ENCODE measurements at regions not wholly inside any gene's neighbourhood (a gene's known extent, or its start where the extent isn't known, plus 50 kb on each side); places are given as distances from the start of the nearest gene placed in this dataset.

GRCh38 chr15:38672814-38673670, 108.4 kb upstream of the RASGRP1 start:
- peak overlapping the region in 1 of 3 donors; percentile 52 for H3K27ac ChIP-seq (ENCODE audit: low read depth in 1 of 3, low read length in 2 of 3)
- 69 to 77% (median 76%) methylated on average over 14 of the region's 14 CpGs for WGBS, 3 donors
- FAIRE-seq: no peak
- H3K4me1 ChIP-seq (ENCODE audit: control insufficient read depth in 3 of 3, insufficient read depth in 2 of 3, low read depth in 1 of 3, low read length in 2 of 3): no peaks in the 10 kb centered on the region
- no peak for DNase-seq
- H3K4me3 ChIP-seq (ENCODE audit: low read depth in 1 of 3, low read length in 3 of 3): no peak overlapping the region
- no peaks in the 10 kb centered on the region for H3K9me3 ChIP-seq (ENCODE audit: control insufficient read depth in 2 of 2, insufficient read depth in 1 of 2, low read depth in 1 of 2, low read length in 1 of 2)
- H3K27me3 ChIP-seq (ENCODE audit: control insufficient read depth in 3 of 3, insufficient read depth in 3 of 3, low read length in 3 of 3): peaks cover 0 to 6% (median 0%) of the 10 kb centered on the region in 3 donors
- H3K36me3 ChIP-seq (ENCODE audit: control insufficient read depth in 3 of 3, insufficient read depth in 2 of 3, low read depth in 1 of 3, low read length in 3 of 3): no peaks in the 10 kb centered on the region

DNA sequence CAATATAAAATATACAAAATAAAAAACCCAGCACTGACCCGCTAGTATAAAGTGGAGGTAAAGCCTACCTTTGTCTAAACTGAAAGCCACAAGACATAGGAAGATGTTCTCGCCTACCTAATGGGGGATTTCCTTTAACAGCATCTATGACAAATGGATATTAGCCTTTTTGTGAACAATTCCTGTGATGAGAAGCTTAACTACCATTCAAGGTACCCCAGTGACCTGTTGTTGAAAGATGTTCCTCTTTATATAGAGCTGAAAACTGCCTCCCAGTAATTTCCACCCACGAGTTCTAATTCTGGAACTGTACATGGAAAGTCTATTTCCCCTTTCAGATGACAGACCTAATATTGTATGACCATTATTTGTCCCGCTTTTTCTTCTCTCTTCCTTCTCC, 109.8 kb upstream of the RASGRP1 start:
- 80 to 91% (median 86%) methylated on average over 4 of the region's 4 CpGs for WGBS, 3 donors
- DNase-seq (no peak), FAIRE-seq (no peak)
- H3K4me3 ChIP-seq (ENCODE audit: low read depth in 1 of 3, low read length in 3 of 3): no peak overlapping the region
- no peaks in the 10 kb centered on the region for H3K4me1 ChIP-seq (ENCODE audit: control insufficient read depth in 3 of 3, insufficient read depth in 2 of 3, low read depth in 1 of 3, low read length in 2 of 3)
- H3K27me3 ChIP-seq (ENCODE audit: control insufficient read depth in 3 of 3, insufficient read depth in 3 of 3, low read length in 3 of 3): peaks cover 0 to 6% (median 0%) of the 10 kb centered on the region in 3 donors
- H3K9me3 ChIP-seq (ENCODE audit: control insufficient read depth in 2 of 2, insufficient read depth in 1 of 2, low read depth in 1 of 2, low read length in 1 of 2): no peaks in the 10 kb centered on the region
- no peaks in the 10 kb centered on the region for H3K36me3 ChIP-seq (ENCODE audit: control insufficient read depth in 3 of 3, insufficient read depth in 2 of 3, low read depth in 1 of 3, low read length in 3 of 3)
- H3K27ac ChIP-seq (ENCODE audit: low read depth in 1 of 3, low read length in 2 of 3): no peak overlapping the region

DNA sequence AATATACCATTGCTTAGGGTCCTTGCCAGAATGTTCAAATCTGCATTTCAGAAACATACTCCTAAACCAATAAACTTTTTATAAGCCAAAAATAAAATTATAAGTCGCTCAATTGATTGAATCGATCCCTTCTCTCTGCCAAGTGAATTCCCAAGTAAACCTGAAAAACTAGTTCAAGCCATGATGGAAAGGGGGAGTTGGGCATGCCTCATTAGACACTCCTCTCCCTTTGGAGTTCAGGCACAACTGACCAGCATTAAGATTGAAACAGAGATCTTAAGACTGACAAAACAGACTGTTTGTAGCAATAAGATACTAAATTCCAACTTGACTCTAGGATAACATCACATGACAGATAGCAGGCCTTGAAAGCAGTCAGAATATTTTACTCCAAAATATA, 113.7 kb upstream of the RASGRP1 start:
- no peak overlapping the region for H3K4me3 ChIP-seq (ENCODE audit: low read depth in 1 of 3, low read length in 3 of 3)
- no peak for FAIRE-seq
- H3K4me1 ChIP-seq (ENCODE audit: control insufficient read depth in 3 of 3, insufficient read depth in 2 of 3, low read depth in 1 of 3, low read length in 2 of 3): no peaks in the 10 kb centered on the region
- no peak for DNase-seq
- peaks cover 0 to 2% (median 0%) of the 10 kb centered on the region in 3 donors for H3K27me3 ChIP-seq (ENCODE audit: control insufficient read depth in 3 of 3, insufficient read depth in 3 of 3, low read length in 3 of 3)
- WGBS, 3 donors: 74 to 92% (median 87%) methylated on average over 2 of the region's 2 CpGs
- H3K9me3 ChIP-seq (ENCODE audit: control insufficient read depth in 2 of 2, insufficient read depth in 1 of 2, low read depth in 1 of 2, low read length in 1 of 2): no peaks in the 10 kb centered on the region
- H3K27ac ChIP-seq (ENCODE audit: low read depth in 1 of 3, low read length in 2 of 3): no peak overlapping the region
- H3K36me3 ChIP-seq (ENCODE audit: control insufficient read depth in 3 of 3, insufficient read depth in 2 of 3, low read depth in 1 of 3, low read length in 3 of 3): no peaks in the 10 kb centered on the region

DNA sequence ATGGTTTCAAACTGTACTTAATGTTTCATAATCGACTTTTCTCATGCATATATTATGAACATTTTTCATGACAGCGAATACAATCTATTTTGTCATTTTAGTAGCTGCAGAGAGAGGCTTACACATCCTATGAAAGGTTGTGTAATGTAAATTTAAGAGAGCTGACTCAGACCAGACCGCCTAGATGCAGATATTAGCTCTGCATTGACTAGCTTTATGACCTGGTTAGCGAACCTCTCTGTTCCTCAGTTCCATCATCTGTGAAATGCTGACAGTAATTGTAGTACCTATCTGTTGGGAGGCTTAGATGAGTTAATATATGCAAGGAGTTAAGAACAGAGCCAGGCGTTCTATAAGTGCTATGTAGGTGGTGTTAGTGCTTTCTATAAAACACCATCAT, 116.2 kb upstream of the RASGRP1 start:
- Histone ChIP-seq H3K36me3 (ENCODE audit: control insufficient read depth in 3 of 3, insufficient read depth in 2 of 3, low read depth in 1 of 3, low read length in 3 of 3) (no peaks in the 10 kb centered on the region), H3K27ac (ENCODE audit: low read depth in 1 of 3, low read length in 2 of 3) (no peak overlapping the region), H3K4me3 (ENCODE audit: low read depth in 1 of 3, low read length in 3 of 3) (no peak overlapping the region), H3K4me1 (ENCODE audit: control insufficient read depth in 3 of 3, insufficient read depth in 2 of 3, low read depth in 1 of 3, low read length in 2 of 3) (no peaks in the 10 kb centered on the region), H3K27me3 (ENCODE audit: control insufficient read depth in 3 of 3, insufficient read depth in 3 of 3, low read length in 3 of 3) (no peaks in the 10 kb centered on the region), H3K9me3 (ENCODE audit: control insufficient read depth in 2 of 2, insufficient read depth in 1 of 2, low read depth in 1 of 2, low read length in 1 of 2) (no peaks in the 10 kb centered on the region)
- DNase-seq (no peak), FAIRE-seq (no peak)
- whole genome bisulfite sequencing, 3 donors: 78 to 84% (median 83%) methylated on average over 5 of the region's 5 CpGs

GRCh38 chr15:38682363-38682762, 117.7 kb upstream of the RASGRP1 start:
- DNase-seq (no peak), FAIRE-seq (no peak)
- Histone ChIP-seq H3K4me1 (ENCODE audit: control insufficient read depth in 3 of 3, insufficient read depth in 2 of 3, low read depth in 1 of 3, low read length in 2 of 3) (no peaks in the 10 kb centered on the region), H3K36me3 (ENCODE audit: control insufficient read depth in 3 of 3, insufficient read depth in 2 of 3, low read depth in 1 of 3, low read length in 3 of 3) (no peaks in the 10 kb centered on the region), H3K27me3 (ENCODE audit: control insufficient read depth in 3 of 3, insufficient read depth in 3 of 3, low read length in 3 of 3) (no peaks in the 10 kb centered on the region), H3K4me3 (ENCODE audit: low read depth in 1 of 3, low read length in 3 of 3) (no peak overlapping the region), H3K9me3 (ENCODE audit: control insufficient read depth in 2 of 2, insufficient read depth in 1 of 2, low read depth in 1 of 2, low read length in 1 of 2) (no peaks in the 10 kb centered on the region), H3K27ac (ENCODE audit: low read depth in 1 of 3, low read length in 2 of 3) (no peak overlapping the region)
- 63 to 73% (median 73%) methylated on average over 3 of the region's 3 CpGs for WGBS, 3 donors

DNA sequence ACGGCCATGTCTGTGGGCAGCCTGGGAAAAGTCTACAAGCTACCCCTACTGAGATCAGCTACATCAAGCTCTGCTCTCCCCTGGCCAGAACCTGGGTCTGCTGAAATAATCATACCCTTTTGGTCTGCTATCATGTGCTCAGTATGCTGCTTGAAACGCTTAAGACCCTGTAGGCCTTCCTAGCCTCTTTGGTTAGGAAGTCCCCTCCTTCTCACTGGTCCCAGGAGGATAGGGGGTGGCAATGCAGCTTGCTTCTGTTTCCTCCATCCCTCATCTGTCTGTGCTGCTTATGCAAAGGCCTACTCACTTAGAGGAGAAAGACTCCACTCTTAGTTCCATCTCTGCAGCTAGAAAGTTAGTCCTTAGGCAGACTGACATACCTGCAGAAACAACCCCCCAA, 118.2 kb upstream of the RASGRP1 start:
- Histone ChIP-seq H3K27ac (ENCODE audit: low read depth in 1 of 3, low read length in 2 of 3) (no peak overlapping the region), H3K9me3 (ENCODE audit: control insufficient read depth in 2 of 2, insufficient read depth in 1 of 2, low read depth in 1 of 2, low read length in 1 of 2) (no peaks in the 10 kb centered on the region), H3K27me3 (ENCODE audit: control insufficient read depth in 3 of 3, insufficient read depth in 3 of 3, low read length in 3 of 3) (no peaks in the 10 kb centered on the region), H3K4me3 (ENCODE audit: low read depth in 1 of 3, low read length in 3 of 3) (no peak overlapping the region), H3K36me3 (ENCODE audit: control insufficient read depth in 3 of 3, insufficient read depth in 2 of 3, low read depth in 1 of 3, low read length in 3 of 3) (no peaks in the 10 kb centered on the region), H3K4me1 (ENCODE audit: control insufficient read depth in 3 of 3, insufficient read depth in 2 of 3, low read depth in 1 of 3, low read length in 2 of 3) (no peaks in the 10 kb centered on the region)
- DNase-seq: no peak
- FAIRE-seq: no peak
- WGBS, 3 donors: 82 to 94% (median 87%) methylated on average over 2 of the region's 2 CpGs

- H3K27ac ChIP-seq (ENCODE audit: low read depth in 1 of 3, low read length in 2 of 3): no peak overlapping the region
- H3K4me1 ChIP-seq (ENCODE audit: control insufficient read depth in 3 of 3, insufficient read depth in 2 of 3, low read depth in 1 of 3, low read length in 2 of 3): peaks cover 0 to 4% (median 0%) of the 10 kb centered on the region in 3 donors
- H3K36me3 ChIP-seq (ENCODE audit: control insufficient read depth in 3 of 3, insufficient read depth in 2 of 3, low read depth in 1 of 3, low read length in 3 of 3): no peaks in the 10 kb centered on the region
- H3K27me3 ChIP-seq (ENCODE audit: control insufficient read depth in 3 of 3, insufficient read depth in 3 of 3, low read length in 3 of 3): no peaks in the 10 kb centered on the region
- DNase-seq (peak; percentile 62 to 70), FAIRE-seq (no peak)
- no peak overlapping the region for H3K4me3 ChIP-seq (ENCODE audit: low read depth in 1 of 3, low read length in 3 of 3)
- 66 to 89% (median 78%) methylated on average over 2 of the region's 2 CpGs for WGBS, 3 donors
- H3K9me3 ChIP-seq (ENCODE audit: control insufficient read depth in 2 of 2, insufficient read depth in 1 of 2, low read depth in 1 of 2, low read length in 1 of 2): no peaks in the 10 kb centered on the region
These were observed 119.0 kb upstream of the RASGRP1 start for GRCh38 chr15:38683382-38684242.

DNA sequence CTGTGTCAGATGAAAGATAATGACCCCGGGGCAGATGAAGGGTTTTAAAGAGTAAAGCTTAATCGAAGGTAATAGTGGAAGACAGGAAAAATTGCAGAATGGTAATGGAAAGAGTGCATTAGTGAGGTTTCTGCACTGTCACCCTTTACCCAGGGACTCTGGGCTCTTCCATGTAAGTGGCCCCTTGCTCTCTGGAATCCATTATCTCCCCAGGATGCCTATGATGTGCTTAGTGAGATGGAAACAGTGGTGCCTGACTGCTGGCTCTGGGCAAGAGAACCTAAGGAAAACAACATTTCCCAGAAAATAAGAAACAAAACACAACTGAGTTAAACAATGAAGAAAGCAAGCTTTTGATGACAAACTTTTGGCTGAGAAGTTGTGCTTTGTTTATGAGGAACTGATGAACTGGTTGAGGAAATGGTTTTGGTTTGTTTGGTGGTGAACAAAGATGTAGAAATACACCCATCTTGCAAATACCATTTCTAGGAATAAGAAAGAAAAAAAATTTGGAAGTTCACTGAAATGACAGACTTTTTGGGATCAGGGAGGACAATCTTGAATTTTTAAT, 119.9 kb upstream of the RASGRP1 start:
- H3K4me3 ChIP-seq (ENCODE audit: low read depth in 1 of 3, low read length in 3 of 3): no peak overlapping the region
- no peaks in the 10 kb centered on the region for H3K36me3 ChIP-seq (ENCODE audit: control insufficient read depth in 3 of 3, insufficient read depth in 2 of 3, low read depth in 1 of 3, low read length in 3 of 3)
- no peaks in the 10 kb centered on the region for H3K27me3 ChIP-seq (ENCODE audit: control insufficient read depth in 3 of 3, insufficient read depth in 3 of 3, low read length in 3 of 3)
- DNase-seq (no peak), FAIRE-seq (no peak)
- H3K27ac ChIP-seq (ENCODE audit: low read depth in 1 of 3, low read length in 2 of 3): peak overlapping the region in 1 of 3 donors; percentile 76
- WGBS, 3 donors: 53 to 62% (median 54%) methylated on average over 2 of the region's 2 CpGs
- H3K9me3 ChIP-seq (ENCODE audit: control insufficient read depth in 2 of 2, insufficient read depth in 1 of 2, low read depth in 1 of 2, low read length in 1 of 2): no peaks in the 10 kb centered on the region
- H3K4me1 ChIP-seq (ENCODE audit: control insufficient read depth in 3 of 3, insufficient read depth in 2 of 3, low read depth in 1 of 3, low read length in 2 of 3): peaks cover 0 to 4% (median 0%) of the 10 kb centered on the region in 3 donors

Measured in small intestine (tissue), 7 donors.